Stomach (tissue), 8 donors: ENCODE measurements at regions not wholly inside any gene's neighbourhood (a gene's known extent, or its start where the extent isn't known, plus 50 kb on each side); places are given as distances from the start of the nearest gene placed in this dataset.

Experiments used
- DNase-seq, 2 donors: peaks; one replicate each; pipeline versions ENCODE4 v3.0.0 to v3.0.0-alpha.2; 2013 to 2019
- H3K27ac ChIP-seq, 5 donors: fragments of 200-600 bp in 4 of 5; sonication (generic) in 4 of 5; one replicate each; pipeline ENCODE4 v1.5.1; 2013 to 2019; ENCODE audit warnings: mild to moderate bottlenecking in 1 of 5, moderate library complexity in 1 of 5
- H3K27me3 ChIP-seq, 3 donors: fragments of 200-600 bp; sonication (generic); one replicate each; pipeline ENCODE4 v1.5.1; 2017 to 2019; ENCODE audit warnings: mixed run types in 1 of 3
- H3K36me3 ChIP-seq, 4 donors: fragments of 200-600 bp; sonication (generic); 1 replicate in 3 of 4; 2 replicates in 1 of 4; pipeline ENCODE4 v1.5.1; 2016 to 2019
- H3K4me1 ChIP-seq, 4 donors: fragments of 200-600 bp; sonication (generic); one replicate each; pipeline ENCODE4 v1.5.1; 2016 to 2019
- H3K4me3 ChIP-seq, 4 donors: fragments of 200-600 bp; sonication (generic) in 3 of 4; one replicate each; pipeline ENCODE4 v1.5.1; 2016 to 2019; ENCODE audit warnings: mild to moderate bottlenecking in 1 of 4
- H3K9me3 ChIP-seq, 4 donors: fragments of 200-600 bp; sonication (generic); one replicate each; pipeline ENCODE4 v1.5.1; 2016 to 2019
- EP300 ChIP-seq: sonication (generic); formaldehyde crosslinking; IDR thresholded peaks from one replicate; pipeline ENCODE4 v1.6.1; 2017; ENCODE audit warnings: antibody characterized with exemption
- POLR2A ChIP-seq, 4 donors: fragments of 450-650 bp; IDR thresholded peaks; one replicate each; pipeline ENCODE4 v1.6.1; 2016; ENCODE audit warnings: antibody characterized with exemption in 4 of 4, control low read depth in 2 of 4, mild to moderate bottlenecking in 1 of 4, moderate library complexity in 1 of 4
- POLR2AphosphoS5 ChIP-seq, 3 donors: sonication (generic); formaldehyde crosslinking; IDR thresholded peaks; one replicate each; pipeline ENCODE4 v1.6.1; 2016; ENCODE audit warnings: antibody characterized with exemption in 3 of 3
- WGBS, 5 donors: extraction: QIAGEN DNeasy Blood & Tissue Kit in 3 of 5; methylation state at CpG; one replicate each; pipeline versions ENCODE4 v1.1.5 to v1.1.7; 2013 to 2018; 5-methylcytosine and 5-hydroxymethylcytosine counted together
- intact Hi-C: fragments of 100-400 bp; cut with DNase I; formaldehyde crosslinking; loops from one replicate; pipeline ENCODE4 v1.15.1; 2023; ENCODE audit warnings: low total_unique reads
- TF ChIP-seq, protein P1 (sequence below), 7 experiments: fragments of 450-650 bp in 4 of 7; fragments of 200-600 bp in 3 of 7; sonication (generic) in 3 of 7; IDR thresholded peaks; one replicate each; pipeline ENCODE4 v1.5.1; 2016 to 2019; ENCODE audit warnings: antibody characterized with exemption in 7 of 7, control low read depth in 2 of 7, mild to moderate bottlenecking in 1 of 7
- donor health status: healthy with polysubstance abuse.
- donor health status: Bipolar disorder and iron deficiency.
- donor health status: healthy.

DNA sequence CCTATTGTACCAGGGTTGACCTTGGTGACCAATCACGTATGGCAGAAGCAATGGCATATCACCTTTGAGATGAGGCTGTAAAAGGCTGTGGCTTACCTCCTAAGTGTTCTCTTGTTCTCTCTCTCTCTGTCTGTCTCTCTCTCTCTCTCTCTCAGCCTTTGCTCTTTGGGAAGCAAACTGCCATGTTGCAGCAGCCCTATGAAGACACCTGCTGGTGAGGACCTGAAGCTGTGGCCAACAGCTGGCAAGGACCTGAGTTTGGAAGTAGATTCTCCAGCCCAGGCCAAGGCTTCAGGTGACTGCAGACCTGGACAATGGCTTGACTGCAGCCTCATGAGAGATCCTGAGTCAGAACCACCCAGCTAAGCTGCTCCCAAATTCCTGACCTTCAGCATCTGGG is 161.4 kb downstream of the GPAM start:
- intact Hi-C loops, result no loop called here
- WGBS, 5 donors, result 39 to 53% (median 53%) methylated on average over 1 of the region's 1 CpG
- no peak for DNase-seq
- no peak overlapping the region for H3K27ac ChIP-seq
- no peaks in the 10 kb centered on the region for H3K4me1 ChIP-seq
- no peaks in the 10 kb centered on the region for H3K36me3 ChIP-seq
- H3K4me3 ChIP-seq, result no peak overlapping the region
- TF ChIP-seq POLR2A (IDR thresholded peaks at IDR 0.05) (no peak), EP300 (no peak), POLR2AphosphoS5 (IDR thresholded peaks at IDR 0.05) (no peak)
- TF ChIP-seq, protein P1, sequence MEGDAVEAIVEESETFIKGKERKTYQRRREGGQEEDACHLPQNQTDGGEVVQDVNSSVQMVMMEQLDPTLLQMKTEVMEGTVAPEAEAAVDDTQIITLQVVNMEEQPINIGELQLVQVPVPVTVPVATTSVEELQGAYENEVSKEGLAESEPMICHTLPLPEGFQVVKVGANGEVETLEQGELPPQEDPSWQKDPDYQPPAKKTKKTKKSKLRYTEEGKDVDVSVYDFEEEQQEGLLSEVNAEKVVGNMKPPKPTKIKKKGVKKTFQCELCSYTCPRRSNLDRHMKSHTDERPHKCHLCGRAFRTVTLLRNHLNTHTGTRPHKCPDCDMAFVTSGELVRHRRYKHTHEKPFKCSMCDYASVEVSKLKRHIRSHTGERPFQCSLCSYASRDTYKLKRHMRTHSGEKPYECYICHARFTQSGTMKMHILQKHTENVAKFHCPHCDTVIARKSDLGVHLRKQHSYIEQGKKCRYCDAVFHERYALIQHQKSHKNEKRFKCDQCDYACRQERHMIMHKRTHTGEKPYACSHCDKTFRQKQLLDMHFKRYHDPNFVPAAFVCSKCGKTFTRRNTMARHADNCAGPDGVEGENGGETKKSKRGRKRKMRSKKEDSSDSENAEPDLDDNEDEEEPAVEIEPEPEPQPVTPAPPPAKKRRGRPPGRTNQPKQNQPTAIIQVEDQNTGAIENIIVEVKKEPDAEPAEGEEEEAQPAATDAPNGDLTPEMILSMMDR (IDR thresholded peaks at IDR 0.05), result no peak
- H3K9me3 ChIP-seq, result no peaks in the 10 kb centered on the region
- H3K27me3 ChIP-seq, result no peaks in the 10 kb centered on the region

- intact Hi-C loops, result no loop called here
- Histone ChIP-seq H3K27ac (no peak overlapping the region), H3K4me3 (no peak overlapping the region), H3K9me3 (peaks cover 0 to 1% (median 0%) of the 10 kb centered on the region in 4 donors), H3K36me3 (no peaks in the 10 kb centered on the region), H3K4me1 (no peaks in the 10 kb centered on the region), H3K27me3 (no peaks in the 10 kb centered on the region)
- DNase-seq, result no peak
- no peak for TF ChIP-seq POLR2AphosphoS5 (IDR thresholded peaks at IDR 0.05)
- TF ChIP-seq, protein P1 (IDR thresholded peaks at IDR 0.05), result no peak
These were observed 159.5 kb downstream of the GPAM start for GRCh38 chr10:112024079-112024478.

DNA sequence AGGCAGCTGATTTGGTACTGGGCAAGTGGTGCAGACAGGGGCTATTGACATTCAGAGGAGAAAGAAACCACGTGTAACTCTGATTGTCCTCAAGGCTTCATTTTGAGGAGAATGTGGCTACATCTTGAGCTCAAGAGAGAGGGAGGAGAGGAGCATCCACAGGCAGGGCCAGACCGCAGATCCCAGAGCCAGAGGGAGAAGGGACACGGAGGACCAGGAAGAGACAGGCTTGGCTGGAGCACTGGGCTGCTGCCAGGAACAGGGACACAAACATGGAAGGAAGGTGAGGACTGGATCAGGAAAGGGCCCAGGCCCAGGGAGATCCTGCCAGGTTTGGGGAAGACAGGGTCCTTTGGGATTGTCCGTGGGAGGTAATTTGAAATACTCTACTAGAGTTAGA is 158.3 kb downstream of the GPAM start:
- H3K4me1 ChIP-seq, result no peaks in the 10 kb centered on the region
- H3K36me3 ChIP-seq, result no peaks in the 10 kb centered on the region
- no peak for DNase-seq
- intact Hi-C loops, result no loop called here
- peaks cover 0 to 13% (median 5%) of the 10 kb centered on the region in 4 donors for H3K9me3 ChIP-seq
- H3K27me3 ChIP-seq, result no peaks in the 10 kb centered on the region
- WGBS, 5 donors, result 76 to 89% (median 83%) methylated on average over 4 of the region's 4 CpGs
- TF ChIP-seq EP300, result no peak
- TF ChIP-seq, protein P1 (IDR thresholded peaks at IDR 0.05), result no peak
- no peak for TF ChIP-seq POLR2AphosphoS5 (IDR thresholded peaks at IDR 0.05)
- TF ChIP-seq POLR2A (IDR thresholded peaks at IDR 0.05), result no peak
- H3K27ac ChIP-seq, result no peak overlapping the region
- H3K4me3 ChIP-seq, result no peak overlapping the region

DNA sequence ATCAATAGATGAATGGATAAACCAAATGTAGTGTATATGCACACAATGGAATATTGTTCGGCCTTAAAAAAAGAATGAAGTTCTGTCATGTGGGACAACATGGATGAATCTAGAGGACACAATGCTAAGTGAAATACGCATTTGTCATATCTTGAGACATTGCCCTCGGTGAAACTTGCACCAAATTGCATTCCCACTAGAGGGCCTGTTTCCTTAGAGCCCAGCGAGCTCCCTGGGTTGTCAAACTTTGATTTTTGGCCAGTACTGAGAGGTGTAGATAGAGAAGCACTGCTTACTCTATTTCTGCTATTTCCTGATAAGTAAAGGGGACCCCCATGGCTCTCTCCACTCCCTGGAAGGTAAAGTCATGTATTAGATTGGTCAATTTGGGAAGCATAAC is 157.1 kb downstream of the GPAM start:
- H3K36me3 ChIP-seq, result no peaks in the 10 kb centered on the region
- H3K27ac ChIP-seq, result no peak overlapping the region
- no peak overlapping the region for H3K4me3 ChIP-seq
- TF ChIP-seq POLR2AphosphoS5 (IDR thresholded peaks at IDR 0.05) (no peak), EP300 (no peak), POLR2A (IDR thresholded peaks at IDR 0.05) (no peak)
- TF ChIP-seq, protein P1 (IDR thresholded peaks at IDR 0.05), result no peak
- H3K4me1 ChIP-seq, result no peaks in the 10 kb centered on the region
- DNase-seq, result no peak
- 62 to 76% (median 70%) methylated on average over 4 of the region's 4 CpGs for WGBS, 5 donors
- intact Hi-C loops, result no loop called here
- no peaks in the 10 kb centered on the region for H3K27me3 ChIP-seq
- peaks cover 0 to 20% (median 8%) of the 10 kb centered on the region in 4 donors for H3K9me3 ChIP-seq
